ENCODE measurements at regions not wholly inside any gene's neighbourhood (a gene's known extent, or its start where the extent isn't known, plus 50 kb on each side); places are given as distances from the start of the nearest gene placed in this dataset.

- TF ChIP-seq CTCF (IDR thresholded peaks at IDR 0.05 in 4 of 5, conservative IDR thresholded peaks at IDR 0.05 in 1 of 5), result no peak
- TF ChIP-seq POLR2A (IDR thresholded peaks at IDR 0.05), result no peak
These were observed 119.1 kb upstream of the RUNX3 start for GRCh38 chr1:25049190-25049589.
